Caco-2 (cell line): ENCODE measurements at regions not wholly inside any gene's neighbourhood (a gene's known extent, or its start where the extent isn't known, plus 50 kb on each side); places are given as distances from the start of the nearest gene placed in this dataset.

ENCODE experiments used
- BruUV-seq: library from RNA; stranded (reverse); fragments of 400-500 nt; replicated peaks from 2 replicates; lab custom pipeline; 2021; lab: Mats Ljungman, UMichigan
- CTCF ChIA-PET: fragments of 300-600 bp; sonication (Branson Sonifier 250); formaldehyde crosslinking; loops from one replicate; lab custom pipeline; 2022; ENCODE audit warnings: antibody characterized with exemption; lab: Charles Lee
- POLR2A ChIA-PET: fragments of 300-600 bp; sonication (Branson Sonifier 250); formaldehyde crosslinking; loops from one replicate; lab custom pipeline; 2022; ENCODE audit warnings: antibody characterized with exemption; lab: Charles Lee
- DNase-seq, 2 experiments: peaks; one replicate each; pipeline versions ENCODE4 v3.0.0 to v3.0.0-alpha.2; 2020 to 2022
- H3K27me3 ChIP-seq: replicated peaks from 2 replicates; pipeline ENCODE4 v1.6.0; 2011; ENCODE audit warnings: low read length; ENCODE audit not compliant: control insufficient read depth, insufficient read depth
- H3K36me3 ChIP-seq: 2 replicates; pipeline ENCODE4 v1.5.1; 2011; ENCODE audit warnings: low read length; ENCODE audit not compliant: control insufficient read depth, insufficient read depth
- H3K4me1 ChIP-seq: fragments of 250-450 bp; sonication (Bioruptor Pico); 2 replicates; pipeline ENCODE4 v1.5.1; 2020; ENCODE audit warnings: mild to moderate bottlenecking
- H3K4me3 ChIP-seq: 2 replicates; pipeline ENCODE4 v1.5.1; 2011; ENCODE audit warnings: low read depth, mild to moderate bottlenecking, control low read depth, low read length
- H3K9me3 ChIP-seq: fragments of 250-450 bp; sonication (Bioruptor Pico); 2 replicates; pipeline ENCODE4 v1.5.1; 2020; ENCODE audit warnings: mild to moderate bottlenecking, moderate library complexity
- H3K27ac Mint-ChIP-seq: one replicate; pipeline ENCODE4 v1.8.0; 2022; ENCODE audit warnings: mixed read lengths; ENCODE audit not compliant: unreplicated experiment
- H3K27me3 Mint-ChIP-seq: one replicate; pipeline ENCODE4 v1.8.0; 2022; ENCODE audit warnings: mixed read lengths; ENCODE audit not compliant: insufficient read depth, unreplicated experiment
- H3K36me3 Mint-ChIP-seq: one replicate; pipeline ENCODE4 v1.8.0; 2022; ENCODE audit warnings: mild to moderate bottlenecking, mixed read lengths; ENCODE audit not compliant: insufficient read depth, unreplicated experiment
- H3K4me1 Mint-ChIP-seq: one replicate; pipeline ENCODE4 v1.8.0; 2022; ENCODE audit warnings: low read depth, mixed read lengths; ENCODE audit not compliant: unreplicated experiment
- H3K4me3 Mint-ChIP-seq: one replicate; pipeline ENCODE4 v1.8.0; 2022; ENCODE audit warnings: mild to moderate bottlenecking, moderate library complexity, mixed read lengths; ENCODE audit not compliant: unreplicated experiment
- H3K9me3 Mint-ChIP-seq: one replicate; pipeline ENCODE4 v1.8.0; 2022; ENCODE audit warnings: mixed read lengths; ENCODE audit not compliant: unreplicated experiment
- CTCF ChIP-seq, 2 experiments: fragments of 200-600 bp in 1 of 2; IDR thresholded peaks; 1 replicate in 1 of 2; 2 replicates in 1 of 2; pipeline versions ENCODE4 v1.5.1 to v1.8.0; 2011 to 2022; ENCODE audit warnings: antibody characterized with exemption in 1 of 2, control low read depth in 1 of 2, inconsistent platforms in 1 of 2, low read depth in 1 of 2, low read length in 1 of 2, mild to moderate bottlenecking in 1 of 2, moderate library complexity in 1 of 2; ENCODE audit not compliant: insufficient read depth in 1 of 2, severe bottlenecking in 1 of 2, unreplicated experiment in 1 of 2
- intact Hi-C: fragments of 100-400 bp; cut with micrococcal nuclease; formaldehyde crosslinking; loops from one replicate; pipeline ENCODE4 v1.10.0; 2022; ENCODE audit not compliant: unreplicated experiment

GRCh38 chr7:131845573-131846314 lies 289.3 kb upstream of the PODXL start:
- POLR2A ChIA-PET = no interaction called here
- H3K4me1 Mint-ChIP-seq = no peaks in the 10 kb centered on the region

DNA sequence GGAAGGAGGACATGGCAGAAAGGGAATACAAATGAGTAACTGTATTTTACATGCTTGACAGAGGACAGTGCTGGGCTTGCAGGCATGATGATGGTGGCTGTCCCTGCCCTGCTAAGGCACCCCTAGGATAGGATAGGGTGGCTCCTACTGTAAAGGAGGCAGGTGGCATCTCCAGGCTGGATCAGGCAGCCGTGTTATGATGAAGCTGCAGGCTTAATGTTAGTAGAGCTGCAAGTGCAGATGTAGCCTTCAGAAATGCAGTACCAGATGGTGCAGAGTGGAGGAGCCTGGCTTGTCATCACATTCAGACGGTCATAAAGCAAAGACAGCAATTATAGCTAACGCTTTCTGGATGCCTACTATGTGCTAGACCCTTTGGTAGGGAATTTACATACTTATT lies 287.9 kb upstream of the PODXL start:
- CTCF ChIA-PET = interaction anchor here (1.8 to 2.0 kb wide), 2 partner anchors 15 to 155 kb away, joined by 6 read pairs; no protein-coding TSS in a partner anchor
- BruUV-seq = no TSS peak
- intact Hi-C loops = loop anchor here (5.0 kb wide), 1 partner anchor 92 kb away; no protein-coding TSS in a partner anchor
- H3K4me3 ChIP-seq = no peak overlapping the region
- Mint-ChIP-seq H3K4me3 (no peak overlapping the region), H3K36me3 (peaks cover 5% of the 10 kb centered on the region), H3K27me3 (peaks cover 12% of the 10 kb centered on the region), H3K27ac (no peak overlapping the region), H3K4me1 (no peaks in the 10 kb centered on the region), H3K9me3 (no peaks in the 10 kb centered on the region)
- no peaks in the 10 kb centered on the region for H3K36me3 ChIP-seq
- TF ChIP-seq CTCF (IDR thresholded peaks at IDR 0.05; ENCODE audit: insufficient read depth in 1 of 2, low read depth in 1 of 2, low read length in 1 of 2, severe bottlenecking in 1 of 2, unreplicated experiment in 1 of 2) = no peak
- DNase-seq = no peak
- POLR2A ChIA-PET = no interaction called here
- H3K27me3 ChIP-seq = no peaks in the 10 kb centered on the region
- H3K9me3 ChIP-seq = no peaks in the 10 kb centered on the region
- H3K4me1 ChIP-seq = no peaks in the 10 kb centered on the region

More at GRCh38 chr7:131845573-131846314, 289.3 kb upstream of the PODXL start:
- H3K27ac Mint-ChIP-seq = no peak overlapping the region
- DNase-seq = no peak
- peaks cover 12% of the 10 kb centered on the region for H3K27me3 Mint-ChIP-seq
- H3K36me3 ChIP-seq = no peaks in the 10 kb centered on the region
- no peaks in the 10 kb centered on the region for H3K9me3 ChIP-seq
- intact Hi-C loops = no loop called here
- no peak overlapping the region for H3K4me3 ChIP-seq
- no TSS peak for BruUV-seq
- CTCF ChIA-PET = interaction anchor here (1.8 to 2.0 kb wide), 2 partner anchors 13 to 157 kb away, joined by 6 read pairs; no protein-coding TSS in a partner anchor
- H3K27me3 ChIP-seq = no peaks in the 10 kb centered on the region
- H3K36me3 Mint-ChIP-seq = peaks cover 5% of the 10 kb centered on the region
- H3K4me3 Mint-ChIP-seq = no peak overlapping the region
- no peaks in the 10 kb centered on the region for H3K9me3 Mint-ChIP-seq
- no peaks in the 10 kb centered on the region for H3K4me1 ChIP-seq
- no peak for TF ChIP-seq CTCF (IDR thresholded peaks at IDR 0.05; ENCODE audit: insufficient read depth in 1 of 2, low read depth in 1 of 2, low read length in 1 of 2, severe bottlenecking in 1 of 2, unreplicated experiment in 1 of 2)

GRCh38 chr7:131843898-131844331 lies 287.5 kb upstream of the PODXL start:
- no peaks in the 10 kb centered on the region for H3K4me1 ChIP-seq
- H3K4me1 Mint-ChIP-seq = no peaks in the 10 kb centered on the region
- H3K27me3 ChIP-seq = no peaks in the 10 kb centered on the region
- no peak overlapping the region for H3K27ac Mint-ChIP-seq
- H3K4me3 Mint-ChIP-seq = no peak overlapping the region
- no peaks in the 10 kb centered on the region for H3K9me3 ChIP-seq
- POLR2A ChIA-PET = no interaction called here
- no peaks in the 10 kb centered on the region for H3K9me3 Mint-ChIP-seq
- CTCF ChIA-PET = interaction anchor here (1.8 to 2.0 kb wide), 2 partner anchors 15 to 155 kb away, joined by 6 read pairs; no protein-coding TSS in a partner anchor
- no peak overlapping the region for H3K4me3 ChIP-seq
- DNase-seq = no peak
- no peak for TF ChIP-seq CTCF (IDR thresholded peaks at IDR 0.05; ENCODE audit: insufficient read depth in 1 of 2, low read depth in 1 of 2, low read length in 1 of 2, severe bottlenecking in 1 of 2, unreplicated experiment in 1 of 2)
- peaks cover 5% of the 10 kb centered on the region for H3K36me3 Mint-ChIP-seq
- intact Hi-C loops = loop anchor here (5.0 kb wide), 1 partner anchor 92 kb away; no protein-coding TSS in a partner anchor
- BruUV-seq = no TSS peak
- peaks cover 12% of the 10 kb centered on the region for H3K27me3 Mint-ChIP-seq
- no peaks in the 10 kb centered on the region for H3K36me3 ChIP-seq
